IPS-18a (cell line): ENCODE measurements at regions not wholly inside any gene's neighbourhood (a gene's known extent, or its start where the extent isn't known, plus 50 kb on each side); places are given as distances from the start of the nearest gene placed in this dataset.
"Not testable (repeated sequence)": the region's sequence is repeated elsewhere in the genome, so short reads cannot be mapped to it uniquely, and the experiment has no call there.

Experiments used
- H3K27ac ChIP-seq: one replicate; pipeline ENCODE4 v1.5.1; 2013; ENCODE audit warnings: low read length
- H3K27me3 ChIP-seq: one replicate; pipeline ENCODE4 v1.6.1; 2013; ENCODE audit warnings: mild to moderate bottlenecking, low read length; ENCODE audit not compliant: control insufficient read depth, insufficient read depth
- H3K36me3 ChIP-seq: one replicate; pipeline ENCODE4 v1.6.1; 2013; ENCODE audit warnings: low read depth, low read length; ENCODE audit not compliant: control insufficient read depth
- H3K4me1 ChIP-seq: one replicate; pipeline ENCODE4 v1.6.1; 2013; ENCODE audit warnings: low read depth, low read length; ENCODE audit not compliant: control insufficient read depth
- H3K4me3 ChIP-seq: one replicate; pipeline ENCODE4 v1.5.1; 2013; ENCODE audit warnings: low read length
- H3K9ac ChIP-seq: one replicate; pipeline ENCODE4 v1.6.1; 2013; ENCODE audit warnings: mild to moderate bottlenecking, low read length, moderate library complexity
- H3K9me3 ChIP-seq: one replicate; pipeline ENCODE4 v1.6.1; 2013; ENCODE audit warnings: low read depth, low read length; ENCODE audit not compliant: control insufficient read depth

- Histone ChIP-seq H3K27ac (no peak overlapping the region), H3K9me3 (no peaks in the 10 kb centered on the region), H3K36me3 (no peaks in the 10 kb centered on the region), H3K4me1 (no peaks in the 10 kb centered on the region), H3K9ac (no peak overlapping the region), H3K4me3 (no peak overlapping the region), H3K27me3 (no peaks in the 10 kb centered on the region)
These were observed 294.5 kb upstream of the CDH12 start for GRCh38 chr5:23147625-23148024.

- no peaks in the 10 kb centered on the region for H3K27me3 ChIP-seq
- H3K27ac ChIP-seq, result no peak overlapping the region
- no peaks in the 10 kb centered on the region for H3K4me1 ChIP-seq
- H3K9ac ChIP-seq, result no peak overlapping the region
- H3K36me3 ChIP-seq, result no peaks in the 10 kb centered on the region
- H3K9me3 ChIP-seq, result no peaks in the 10 kb centered on the region
- no peak overlapping the region for H3K4me3 ChIP-seq
These were observed 293.0 kb upstream of the CDH12 start for GRCh38 chr5:23146183-23146582.

- no peak overlapping the region for H3K27ac ChIP-seq
- H3K4me1 ChIP-seq, result no peaks in the 10 kb centered on the region
- no peak overlapping the region for H3K4me3 ChIP-seq
- no peak overlapping the region for H3K9ac ChIP-seq
- no peaks in the 10 kb centered on the region for H3K27me3 ChIP-seq
- H3K9me3 ChIP-seq, result no peaks in the 10 kb centered on the region
- no peaks in the 10 kb centered on the region for H3K36me3 ChIP-seq
These were observed 286.4 kb upstream of the CDH12 start for GRCh38 chr5:23139338-23140171.

- Histone ChIP-seq H3K9me3 (no peaks in the 10 kb centered on the region), H3K9ac (no peak overlapping the region), H3K27ac (no peak overlapping the region), H3K36me3 (no peaks in the 10 kb centered on the region), H3K4me3 (no peak overlapping the region), H3K27me3 (no peaks in the 10 kb centered on the region), H3K4me1 (no peaks in the 10 kb centered on the region)
These were observed 283.8 kb upstream of the CDH12 start for GRCh38 chr5:23136958-23137357.

- Histone ChIP-seq H3K27me3 (no peaks in the 10 kb centered on the region), H3K27ac (no peak overlapping the region), H3K9me3 (peaks cover 6% of the 10 kb centered on the region), H3K9ac (no peak overlapping the region), H3K4me1 (no peaks in the 10 kb centered on the region), H3K4me3 (no peak overlapping the region), H3K36me3 (no peaks in the 10 kb centered on the region)
These were observed 279.1 kb upstream of the CDH12 start for GRCh38 chr5:23132231-23132630.

GRCh38 chr5:23112237-23112636, 259.1 kb upstream of the CDH12 start:
- Histone ChIP-seq H3K4me1 (no peaks in the 10 kb centered on the region), H3K27me3 (no peaks in the 10 kb centered on the region), H3K4me3 (no peak overlapping the region), H3K9me3 (no peaks in the 10 kb centered on the region), H3K9ac (no peak overlapping the region), H3K36me3 (no peaks in the 10 kb centered on the region), H3K27ac (no peak overlapping the region)

- H3K4me3 ChIP-seq, result no peak overlapping the region
- no peak overlapping the region for H3K27ac ChIP-seq
- H3K9ac ChIP-seq, result no peak overlapping the region
- no peaks in the 10 kb centered on the region for H3K4me1 ChIP-seq
- H3K9me3 ChIP-seq, result no peaks in the 10 kb centered on the region
- no peaks in the 10 kb centered on the region for H3K36me3 ChIP-seq
- H3K27me3 ChIP-seq, result no peaks in the 10 kb centered on the region
These were observed 251.9 kb upstream of the CDH12 start for GRCh38 chr5:23105021-23105420.

GRCh38 chr5:23103566-23103965, 250.4 kb upstream of the CDH12 start:
- H3K27me3 ChIP-seq, result no peaks in the 10 kb centered on the region
- H3K36me3 ChIP-seq, result no peaks in the 10 kb centered on the region
- no peaks in the 10 kb centered on the region for H3K4me1 ChIP-seq
- H3K9me3 ChIP-seq, result no peaks in the 10 kb centered on the region
- no peak overlapping the region for H3K4me3 ChIP-seq
- no peak overlapping the region for H3K9ac ChIP-seq
- no peak overlapping the region for H3K27ac ChIP-seq

- not testable (repeated sequence) for H3K4me1 ChIP-seq, H3K9ac ChIP-seq, H3K9me3 ChIP-seq, H3K27me3 ChIP-seq, H3K4me3 ChIP-seq, H3K36me3 ChIP-seq, H3K27ac ChIP-seq
These were observed 242.3 kb upstream of the CDH12 start for GRCh38 chr5:23095418-23095817.

- Histone ChIP-seq H3K4me3 (no peak overlapping the region), H3K9me3 (no peaks in the 10 kb centered on the region), H3K36me3 (no peaks in the 10 kb centered on the region), H3K4me1 (no peaks in the 10 kb centered on the region), H3K27me3 (no peaks in the 10 kb centered on the region), H3K27ac (no peak overlapping the region), H3K9ac (no peak overlapping the region)
These were observed 236.1 kb upstream of the CDH12 start for GRCh38 chr5:23089286-23089685.

- H3K4me3 ChIP-seq, result no peak overlapping the region
- H3K9me3 ChIP-seq, result no peaks in the 10 kb centered on the region
- H3K27ac ChIP-seq, result no peak overlapping the region
- H3K27me3 ChIP-seq, result no peaks in the 10 kb centered on the region
- H3K4me1 ChIP-seq, result no peaks in the 10 kb centered on the region
- H3K9ac ChIP-seq, result no peak overlapping the region
- H3K36me3 ChIP-seq, result no peaks in the 10 kb centered on the region
These were observed 231.7 kb upstream of the CDH12 start for GRCh38 chr5:23084815-23085214.

- no peak overlapping the region for H3K4me3 ChIP-seq
- no peaks in the 10 kb centered on the region for H3K9me3 ChIP-seq
- no peak overlapping the region for H3K27ac ChIP-seq
- no peaks in the 10 kb centered on the region for H3K4me1 ChIP-seq
- H3K27me3 ChIP-seq, result no peaks in the 10 kb centered on the region
- no peak overlapping the region for H3K9ac ChIP-seq
- H3K36me3 ChIP-seq, result no peaks in the 10 kb centered on the region
These were observed 219.0 kb upstream of the CDH12 start for GRCh38 chr5:23072179-23072578.
